LNCAP (cell line): ENCODE measurements at regions not wholly inside any gene's neighbourhood (a gene's known extent, or its start where the extent isn't known, plus 50 kb on each side); places are given as distances from the start of the nearest gene placed in this dataset.

Experiments used
- CTCF ChIP-seq: fragments of 450-650 bp; IDR thresholded peaks from 2 replicates; pipeline ENCODE4 v1.5.1; 2017; ENCODE audit warnings: mild to moderate bottlenecking

GRCh38 chr2:210839034-210839433 lies 282.6 kb downstream of the CPS1 start:
- no peak for TF ChIP-seq CTCF

GRCh38 chr2:210839450-210839849 lies 283.1 kb downstream of the CPS1 start:
- no peak for TF ChIP-seq CTCF

- no peak for TF ChIP-seq CTCF
These were observed 286.5 kb downstream of the CPS1 start for GRCh38 chr2:210842896-210843295.

GRCh38 chr2:210844016-210844415 lies 287.6 kb downstream of the CPS1 start:
- no peak for TF ChIP-seq CTCF

GRCh38 chr2:210859314-210859713 lies 302.9 kb downstream of the CPS1 start:
- no peak for TF ChIP-seq CTCF

GRCh38 chr2:210860276-210860675 lies 303.9 kb downstream of the CPS1 start:
- TF ChIP-seq CTCF, result no peak

- TF ChIP-seq CTCF, result no peak
These were observed 304.8 kb downstream of the CPS1 start for GRCh38 chr2:210861038-210861665.
